ENCODE measurements at regions not wholly inside any gene's neighbourhood (a gene's known extent, or its start where the extent isn't known, plus 50 kb on each side); places are given as distances from the start of the nearest gene placed in this dataset.

DNA sequence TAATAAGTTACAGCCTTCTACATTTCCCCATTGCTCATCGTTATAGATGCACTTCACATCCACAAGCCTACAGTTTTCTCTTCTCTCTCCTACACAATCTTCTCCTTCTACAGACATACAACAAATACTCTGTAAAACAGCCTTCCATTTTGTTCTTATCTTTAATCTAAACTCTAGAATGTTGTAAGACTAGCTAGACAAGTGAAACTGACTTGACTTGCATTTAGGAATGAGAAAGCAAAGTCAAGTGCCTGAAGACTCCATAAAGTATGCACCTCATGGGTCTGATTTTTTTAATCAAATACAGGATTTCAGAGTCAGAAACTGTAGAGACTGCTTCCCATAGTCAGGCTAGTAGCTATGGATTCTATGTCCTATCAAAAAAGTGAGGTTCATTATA is 190.3 kb downstream of the KLHL28 start:
- H3K9me3 ChIP-seq: no peaks in the 10 kb centered on the region

DNA sequence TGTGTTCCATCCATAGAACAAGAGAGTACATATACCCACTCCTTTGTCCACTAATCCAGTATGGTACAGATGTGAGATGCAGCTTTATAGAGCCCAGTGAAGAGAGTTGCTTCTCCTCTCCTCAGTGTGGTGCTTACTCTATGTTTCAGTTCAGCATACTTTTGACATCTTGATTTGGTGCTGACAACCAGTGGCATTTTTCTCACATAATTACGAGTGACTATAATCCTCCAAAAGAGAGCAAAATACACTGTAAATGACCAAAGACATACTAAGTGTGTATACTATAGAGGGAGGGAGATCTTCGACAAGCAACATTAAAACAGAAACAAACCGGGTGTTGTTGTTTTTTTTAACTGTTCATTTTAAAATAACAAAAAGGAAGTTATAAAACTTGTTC is 191.5 kb downstream of the KLHL28 start:
- Histone ChIP-seq H3K4me1 (no peaks in the 10 kb centered on the region), H3K27me3 (no peaks in the 10 kb centered on the region), H3K36me3 (no peaks in the 10 kb centered on the region), H3K9me3 (no peaks in the 10 kb centered on the region), H3K4me3 (ENCODE audit: low read depth, low read length) (no peak overlapping the region)
- DNase-seq: no peak
- TF ChIP-seq, protein P1, sequence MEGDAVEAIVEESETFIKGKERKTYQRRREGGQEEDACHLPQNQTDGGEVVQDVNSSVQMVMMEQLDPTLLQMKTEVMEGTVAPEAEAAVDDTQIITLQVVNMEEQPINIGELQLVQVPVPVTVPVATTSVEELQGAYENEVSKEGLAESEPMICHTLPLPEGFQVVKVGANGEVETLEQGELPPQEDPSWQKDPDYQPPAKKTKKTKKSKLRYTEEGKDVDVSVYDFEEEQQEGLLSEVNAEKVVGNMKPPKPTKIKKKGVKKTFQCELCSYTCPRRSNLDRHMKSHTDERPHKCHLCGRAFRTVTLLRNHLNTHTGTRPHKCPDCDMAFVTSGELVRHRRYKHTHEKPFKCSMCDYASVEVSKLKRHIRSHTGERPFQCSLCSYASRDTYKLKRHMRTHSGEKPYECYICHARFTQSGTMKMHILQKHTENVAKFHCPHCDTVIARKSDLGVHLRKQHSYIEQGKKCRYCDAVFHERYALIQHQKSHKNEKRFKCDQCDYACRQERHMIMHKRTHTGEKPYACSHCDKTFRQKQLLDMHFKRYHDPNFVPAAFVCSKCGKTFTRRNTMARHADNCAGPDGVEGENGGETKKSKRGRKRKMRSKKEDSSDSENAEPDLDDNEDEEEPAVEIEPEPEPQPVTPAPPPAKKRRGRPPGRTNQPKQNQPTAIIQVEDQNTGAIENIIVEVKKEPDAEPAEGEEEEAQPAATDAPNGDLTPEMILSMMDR (IDR thresholded peaks at IDR 0.05; ENCODE audit: low read depth, low read length): no peak

More for the DNA sequence above, 190.3 kb downstream of the KLHL28 start:
- Histone ChIP-seq H3K4me3 (ENCODE audit: low read depth, low read length) (no peak overlapping the region), H3K27me3 (no peaks in the 10 kb centered on the region), H3K4me1 (no peaks in the 10 kb centered on the region), H3K36me3 (no peaks in the 10 kb centered on the region)
- DNase-seq: no peak
- TF ChIP-seq, protein P1 (IDR thresholded peaks at IDR 0.05; ENCODE audit: low read depth, low read length): no peak

DNA sequence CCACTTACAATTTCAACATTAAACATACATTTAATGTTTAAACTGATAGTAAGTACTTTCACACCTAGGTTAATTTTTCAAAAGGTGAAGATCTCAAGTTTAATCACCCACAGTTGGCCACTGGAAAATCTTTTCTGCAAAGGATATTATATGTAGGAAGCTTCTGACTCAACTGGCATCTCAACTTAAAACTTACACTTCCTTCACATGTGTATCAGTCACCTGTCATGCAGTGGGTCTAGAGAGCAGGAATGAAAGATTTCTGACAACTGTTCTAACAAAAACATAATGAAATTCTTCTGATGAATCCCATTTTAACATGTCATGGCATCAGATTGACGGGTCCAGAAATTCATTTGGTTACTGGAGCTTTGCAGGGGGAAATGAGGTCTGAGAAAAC is 192.8 kb downstream of the KLHL28 start:
- no peaks in the 10 kb centered on the region for H3K36me3 ChIP-seq
- TF ChIP-seq, protein P1 (IDR thresholded peaks at IDR 0.05; ENCODE audit: low read depth, low read length): no peak
- no peaks in the 10 kb centered on the region for H3K4me1 ChIP-seq
- H3K4me3 ChIP-seq (ENCODE audit: low read depth, low read length): no peak overlapping the region
- no peak for DNase-seq
- no peaks in the 10 kb centered on the region for H3K9me3 ChIP-seq
- H3K27me3 ChIP-seq: no peaks in the 10 kb centered on the region

DNA sequence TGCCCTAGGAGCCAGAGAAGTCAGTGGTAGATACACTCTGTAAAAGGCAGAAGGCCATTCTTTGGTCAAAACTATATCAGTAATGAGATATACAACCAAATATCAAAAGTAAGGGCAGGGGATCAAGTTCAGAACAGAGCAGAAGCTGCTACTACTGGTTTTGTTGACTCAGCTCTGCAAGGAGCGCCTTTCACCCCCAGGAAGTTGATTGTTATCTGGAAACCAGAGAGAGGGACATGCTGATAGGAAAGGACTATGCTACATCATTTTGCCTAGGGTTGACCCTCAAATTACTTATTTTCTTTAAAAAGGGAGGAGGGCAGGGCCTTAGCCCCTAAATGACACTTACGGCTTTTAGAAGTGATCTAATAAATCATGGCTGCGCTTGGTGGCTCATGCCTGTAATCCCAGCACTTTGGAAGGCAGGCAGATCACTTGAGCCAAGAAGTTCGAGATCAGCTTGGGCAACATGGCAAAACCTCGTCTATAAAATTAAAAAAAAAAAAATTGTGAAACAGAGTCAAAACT is 194.0 kb downstream of the KLHL28 start:
- H3K9me3 ChIP-seq: no peaks in the 10 kb centered on the region
- H3K36me3 ChIP-seq: no peaks in the 10 kb centered on the region
- no peak overlapping the region for H3K4me3 ChIP-seq (ENCODE audit: low read depth, low read length)
- H3K27me3 ChIP-seq: no peaks in the 10 kb centered on the region
- H3K4me1 ChIP-seq: no peaks in the 10 kb centered on the region
- no peak for DNase-seq
- TF ChIP-seq, protein P1 (IDR thresholded peaks at IDR 0.05; ENCODE audit: low read depth, low read length): no peak

DNA sequence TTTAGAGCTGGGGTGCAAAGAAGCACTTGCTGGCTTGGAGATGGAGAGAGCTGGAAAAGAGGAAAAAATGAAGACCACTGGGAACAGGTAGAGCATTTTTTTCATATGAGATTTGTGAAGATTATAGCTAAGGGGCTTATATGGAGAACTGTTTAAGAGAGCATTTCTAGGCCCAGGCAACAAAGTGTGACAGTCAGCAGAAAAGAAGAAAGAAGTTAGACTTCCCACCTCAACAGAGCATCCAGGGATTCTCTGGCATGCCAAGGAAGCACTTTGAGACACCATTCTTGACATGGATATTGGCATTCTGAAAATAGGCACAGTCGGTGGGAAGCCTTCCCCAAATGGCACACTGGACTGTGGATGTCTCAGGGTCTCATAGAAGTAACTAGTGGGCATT is 195.5 kb downstream of the KLHL28 start:
- DNase-seq: no peak
- Histone ChIP-seq H3K36me3 (no peaks in the 10 kb centered on the region), H3K4me3 (ENCODE audit: low read depth, low read length) (no peak overlapping the region), H3K9me3 (no peaks in the 10 kb centered on the region), H3K27me3 (no peaks in the 10 kb centered on the region), H3K4me1 (no peaks in the 10 kb centered on the region)
- TF ChIP-seq, protein P1 (IDR thresholded peaks at IDR 0.05; ENCODE audit: low read depth, low read length): no peak

DNA sequence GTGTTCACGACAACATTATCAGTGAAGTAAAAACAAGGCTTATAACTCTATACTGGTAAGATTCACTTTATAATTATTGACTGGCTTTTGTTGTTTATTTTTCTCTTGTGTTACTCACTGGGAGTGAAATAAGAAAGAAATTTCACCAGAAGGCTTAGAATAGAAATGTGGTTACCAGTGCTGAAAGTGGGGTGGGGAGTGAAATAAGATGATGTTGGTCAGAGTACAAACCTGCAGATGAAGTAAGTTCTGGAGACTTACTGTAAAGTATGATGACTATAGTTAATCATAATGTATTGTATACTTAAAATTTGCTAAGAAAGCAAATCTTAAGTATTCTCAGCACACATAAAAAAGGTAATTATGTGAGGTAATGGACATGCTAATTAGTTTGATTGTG is 198.4 kb downstream of the KLHL28 start:
- Histone ChIP-seq H3K27me3 (no peaks in the 10 kb centered on the region), H3K9me3 (no peaks in the 10 kb centered on the region), H3K4me1 (no peaks in the 10 kb centered on the region), H3K4me3 (ENCODE audit: low read depth, low read length) (no peak overlapping the region), H3K36me3 (no peaks in the 10 kb centered on the region)
- no peak for DNase-seq
- TF ChIP-seq, protein P1 (IDR thresholded peaks at IDR 0.05; ENCODE audit: low read depth, low read length): no peak
